ENCODE measurements at regions not wholly inside any gene's neighbourhood (a gene's known extent, or its start where the extent isn't known, plus 50 kb on each side); places are given as distances from the start of the nearest gene placed in this dataset.

DNA sequence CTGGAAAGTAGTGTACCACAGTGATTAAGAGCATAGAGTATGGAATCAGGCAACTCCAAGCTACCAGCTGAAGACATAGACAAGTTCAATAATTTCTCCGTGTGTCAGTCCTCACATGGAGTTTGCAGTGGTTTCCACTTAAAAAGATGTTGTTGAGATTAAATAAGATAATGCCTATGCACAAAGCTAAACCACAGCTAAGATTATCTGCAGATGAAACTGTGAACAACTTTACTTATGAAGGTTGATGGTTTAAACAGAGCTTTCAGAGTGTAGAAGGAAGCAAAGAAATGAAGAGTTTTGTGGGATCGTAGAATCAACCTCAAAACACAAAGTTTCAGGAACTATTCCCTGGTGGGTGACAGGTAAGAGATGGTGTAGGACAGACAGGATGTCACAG is 223.5 kb upstream of the IL12B start:
- RAD21 ChIA-PET (ENCODE audit: unreplicated experiment) = no interaction called here
- no peaks in the 10 kb centered on the region for H3K79me2 ChIP-seq (ENCODE audit: control insufficient read depth, insufficient read depth, low read length)
- DNase-seq (ENCODE audit: low read depth, low spot score) (no peak), ATAC-seq (no peak), FAIRE-seq (no peak)
- in situ Hi-C loops (cut with MboI) (no loop called here), intact Hi-C loops (cut with micrococcal nuclease; ENCODE audit: unreplicated experiment) (no loop called here)
- TF ChIP-seq MXI1 (IDR thresholded peaks at IDR 0.05; ENCODE audit: low read depth, low read length) (no peak), RCOR1 (conservative IDR thresholded peaks at IDR 0.05; ENCODE audit: low read depth, low read length) (no peak), TCF3 (IDR thresholded peaks at IDR 0.05; ENCODE audit: borderline replicate concordance, insufficient read depth, low read depth, low read length) (no peak), TAF1 (IDR thresholded peaks at IDR 0.05; ENCODE audit: borderline replicate concordance, low read depth, low read length) (no peak), BCL11A (IDR thresholded peaks at IDR 0.05; ENCODE audit: low read depth, low read length) (no peak), MEF2B (IDR thresholded peaks at IDR 0.05; ENCODE audit: partially characterized antibody, poor library complexity, severe bottlenecking) (no peak), JUND (IDR thresholded peaks at IDR 0.05; ENCODE audit: low read depth, low read length) (no peak), EED (IDR thresholded peaks at IDR 0.05; ENCODE audit: low read depth) (no peak), HCFC1 (IDR thresholded peaks at IDR 0.05; ENCODE audit: low read length) (no peak), HDGF (IDR thresholded peaks at IDR 0.05) (no peak), TCF7 (IDR thresholded peaks at IDR 0.05; ENCODE audit: borderline replicate concordance) (no peak), CREB1 (IDR thresholded peaks at IDR 0.05; ENCODE audit: low read depth) (no peak), SRF (IDR thresholded peaks at IDR 0.05; ENCODE audit: low read depth in 2 of 2, low read length in 2 of 2) (no peak)
- TF ChIP-seq, protein P1, sequence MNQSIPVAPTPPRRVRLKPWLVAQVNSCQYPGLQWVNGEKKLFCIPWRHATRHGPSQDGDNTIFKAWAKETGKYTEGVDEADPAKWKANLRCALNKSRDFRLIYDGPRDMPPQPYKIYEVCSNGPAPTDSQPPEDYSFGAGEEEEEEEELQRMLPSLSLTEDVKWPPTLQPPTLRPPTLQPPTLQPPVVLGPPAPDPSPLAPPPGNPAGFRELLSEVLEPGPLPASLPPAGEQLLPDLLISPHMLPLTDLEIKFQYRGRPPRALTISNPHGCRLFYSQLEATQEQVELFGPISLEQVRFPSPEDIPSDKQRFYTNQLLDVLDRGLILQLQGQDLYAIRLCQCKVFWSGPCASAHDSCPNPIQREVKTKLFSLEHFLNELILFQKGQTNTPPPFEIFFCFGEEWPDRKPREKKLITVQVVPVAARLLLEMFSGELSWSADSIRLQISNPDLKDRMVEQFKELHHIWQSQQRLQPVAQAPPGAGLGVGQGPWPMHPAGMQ (IDR thresholded peaks at IDR 0.05; ENCODE audit: borderline replicate concordance) = no peak
- TF ChIP-seq, protein P2, sequence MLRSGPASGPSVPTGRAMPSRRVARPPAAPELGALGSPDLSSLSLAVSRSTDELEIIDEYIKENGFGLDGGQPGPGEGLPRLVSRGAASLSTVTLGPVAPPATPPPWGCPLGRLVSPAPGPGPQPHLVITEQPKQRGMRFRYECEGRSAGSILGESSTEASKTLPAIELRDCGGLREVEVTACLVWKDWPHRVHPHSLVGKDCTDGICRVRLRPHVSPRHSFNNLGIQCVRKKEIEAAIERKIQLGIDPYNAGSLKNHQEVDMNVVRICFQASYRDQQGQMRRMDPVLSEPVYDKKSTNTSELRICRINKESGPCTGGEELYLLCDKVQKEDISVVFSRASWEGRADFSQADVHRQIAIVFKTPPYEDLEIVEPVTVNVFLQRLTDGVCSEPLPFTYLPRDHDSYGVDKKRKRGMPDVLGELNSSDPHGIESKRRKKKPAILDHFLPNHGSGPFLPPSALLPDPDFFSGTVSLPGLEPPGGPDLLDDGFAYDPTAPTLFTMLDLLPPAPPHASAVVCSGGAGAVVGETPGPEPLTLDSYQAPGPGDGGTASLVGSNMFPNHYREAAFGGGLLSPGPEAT (IDR thresholded peaks at IDR 0.05; ENCODE audit: low read depth) = no peak
- TF ChIP-seq, protein P3, sequence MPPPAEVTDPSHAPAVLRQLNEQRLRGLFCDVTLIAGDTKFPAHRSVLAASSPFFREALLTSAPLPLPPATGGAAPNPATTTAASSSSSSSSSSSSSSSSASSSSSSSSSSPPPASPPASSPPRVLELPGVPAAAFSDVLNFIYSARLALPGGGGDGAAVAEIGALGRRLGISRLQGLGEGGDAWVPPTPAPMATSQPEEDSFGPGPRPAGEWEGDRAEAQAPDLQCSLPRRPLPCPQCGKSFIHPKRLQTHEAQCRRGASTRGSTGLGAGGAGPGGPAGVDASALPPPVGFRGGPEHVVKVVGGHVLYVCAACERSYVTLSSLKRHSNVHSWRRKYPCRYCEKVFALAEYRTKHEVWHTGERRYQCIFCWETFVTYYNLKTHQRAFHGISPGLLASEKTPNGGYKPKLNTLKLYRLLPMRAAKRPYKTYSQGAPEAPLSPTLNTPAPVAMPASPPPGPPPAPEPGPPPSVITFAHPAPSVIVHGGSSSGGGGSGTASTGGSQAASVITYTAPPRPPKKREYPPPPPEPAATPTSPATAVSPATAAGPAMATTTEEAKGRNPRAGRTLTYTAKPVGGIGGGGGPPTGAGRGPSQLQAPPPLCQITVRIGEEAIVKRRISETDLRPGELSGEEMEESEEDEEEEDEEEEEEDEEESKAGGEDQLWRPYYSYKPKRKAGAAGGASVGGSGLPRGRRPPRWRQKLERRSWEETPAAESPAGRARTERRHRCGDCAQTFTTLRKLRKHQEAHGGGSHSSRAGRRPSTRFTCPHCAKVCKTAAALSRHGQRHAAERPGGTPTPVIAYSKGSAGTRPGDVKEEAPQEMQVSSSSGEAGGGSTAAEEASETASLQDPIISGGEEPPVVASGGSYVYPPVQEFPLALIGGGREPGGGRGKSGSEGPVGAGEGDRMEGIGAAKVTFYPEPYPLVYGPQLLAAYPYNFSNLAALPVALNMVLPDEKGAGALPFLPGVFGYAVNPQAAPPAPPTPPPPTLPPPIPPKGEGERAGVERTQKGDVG (CRISPR knock-in tag; IDR thresholded peaks at IDR 0.05) = no peak
- TF ChIP-seq, protein P4, sequence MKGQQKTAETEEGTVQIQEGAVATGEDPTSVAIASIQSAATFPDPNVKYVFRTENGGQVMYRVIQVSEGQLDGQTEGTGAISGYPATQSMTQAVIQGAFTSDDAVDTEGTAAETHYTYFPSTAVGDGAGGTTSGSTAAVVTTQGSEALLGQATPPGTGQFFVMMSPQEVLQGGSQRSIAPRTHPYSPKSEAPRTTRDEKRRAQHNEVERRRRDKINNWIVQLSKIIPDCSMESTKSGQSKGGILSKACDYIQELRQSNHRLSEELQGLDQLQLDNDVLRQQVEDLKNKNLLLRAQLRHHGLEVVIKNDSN (IDR thresholded peaks at IDR 0.05; ENCODE audit: borderline replicate concordance, extremely low read length, insufficient read depth, low read depth, low read length) = no peak
- CTCF ChIA-PET = interaction anchor here (2.0 kb wide), 1 partner anchor 15 kb away, joined by 6 read pairs; no protein-coding TSS in a partner anchor
- no peaks in the 10 kb centered on the region for H3K27me3 ChIP-seq (replicated peaks in 1 of 2; ENCODE audit: control insufficient read depth in 2 of 2, insufficient read depth in 2 of 2, low read length in 1 of 2)
- BruUV-seq (replicated peaks) = no TSS peak
- 71% methylated on average over 2 of the region's 2 CpGs for WGBS (ENCODE audit: insufficient coverage, insufficient replicate concordance, low lambda C conversion rate, missing lambda C conversion rate)
- no peak overlapping the region for H3K4me3 ChIP-seq
- no peaks in the 10 kb centered on the region for H3K9me3 ChIP-seq (replicated peaks; ENCODE audit: control insufficient read depth, insufficient read depth, low read length)
- no peaks in the 10 kb centered on the region for H3K36me3 ChIP-seq (ENCODE audit: control insufficient read depth in 2 of 2, insufficient read depth in 2 of 2, low read length in 1 of 2)
- no peak overlapping the region for H3K9ac ChIP-seq (ENCODE audit: control insufficient read depth, insufficient read depth, low read length)
- no peaks in the 10 kb centered on the region for H4K20me1 ChIP-seq (ENCODE audit: control insufficient read depth, insufficient read depth)
- H3K27ac ChIP-seq (ENCODE audit: control insufficient read depth, insufficient read depth) = no peak overlapping the region
- no peak overlapping the region for H3K4me2 ChIP-seq (ENCODE audit: control insufficient read depth, insufficient read depth)
- no peaks in the 10 kb centered on the region for H3K4me1 ChIP-seq (ENCODE audit: control insufficient read depth, insufficient read depth, low read length)
- POLR2A ChIA-PET = no interaction called here
- H2AFZ ChIP-seq (ENCODE audit: control insufficient read depth, low read depth, low read length) = no peak overlapping the region
- SMC1A ChIA-PET (ENCODE audit: uncharacterized antibody, unreplicated experiment) = interaction anchor here (1.7 kb wide), 1 partner anchor 14 kb away, joined by 4 read pairs; no protein-coding TSS in a partner anchor

Measured in GM12878 (cell line).